PC-3 (cell line): ENCODE measurements at regions not wholly inside any gene's neighbourhood (a gene's known extent, or its start where the extent isn't known, plus 50 kb on each side); places are given as distances from the start of the nearest gene placed in this dataset.

Source experiments
- EZH2 ChIP-seq: fragments of 300-600 bp; sonication (generic); IDR thresholded peaks from one replicate; pipeline ENCODE4 v1.6.1; 2017; ENCODE audit warnings: antibody characterized with exemption, mild to moderate bottlenecking, low read length; ENCODE audit not compliant: unreplicated experiment
- TF ChIP-seq, protein P1 (sequence below): fragments of 300-600 bp; sonication (generic); conservative IDR thresholded peaks from 2 replicates; pipeline ENCODE4 v1.5.1; 2017; ENCODE audit warnings: antibody characterized with exemption, low read depth, mild to moderate bottlenecking, low read length

DNA sequence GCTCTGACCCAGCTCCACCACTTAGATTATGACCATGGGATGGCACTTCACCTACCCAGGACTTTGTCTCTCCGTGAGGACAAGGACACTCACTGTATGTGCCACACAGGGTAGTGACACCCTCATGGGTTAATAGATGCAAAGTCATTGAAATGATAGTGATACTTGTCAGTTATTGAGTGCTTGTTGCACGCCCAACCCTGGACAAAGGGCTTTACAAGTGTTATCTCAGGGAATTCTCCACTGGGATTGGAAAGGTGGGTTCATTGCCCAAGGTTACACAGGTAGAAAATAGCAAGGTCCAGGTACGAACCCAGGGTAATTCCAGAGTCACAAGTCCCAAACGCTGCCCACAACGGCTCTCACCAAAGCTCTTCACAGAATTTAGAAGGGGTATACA lies 158.2 kb downstream of the TRIM29 start:
- TF ChIP-seq EZH2, result no peak
- TF ChIP-seq, protein P1, sequence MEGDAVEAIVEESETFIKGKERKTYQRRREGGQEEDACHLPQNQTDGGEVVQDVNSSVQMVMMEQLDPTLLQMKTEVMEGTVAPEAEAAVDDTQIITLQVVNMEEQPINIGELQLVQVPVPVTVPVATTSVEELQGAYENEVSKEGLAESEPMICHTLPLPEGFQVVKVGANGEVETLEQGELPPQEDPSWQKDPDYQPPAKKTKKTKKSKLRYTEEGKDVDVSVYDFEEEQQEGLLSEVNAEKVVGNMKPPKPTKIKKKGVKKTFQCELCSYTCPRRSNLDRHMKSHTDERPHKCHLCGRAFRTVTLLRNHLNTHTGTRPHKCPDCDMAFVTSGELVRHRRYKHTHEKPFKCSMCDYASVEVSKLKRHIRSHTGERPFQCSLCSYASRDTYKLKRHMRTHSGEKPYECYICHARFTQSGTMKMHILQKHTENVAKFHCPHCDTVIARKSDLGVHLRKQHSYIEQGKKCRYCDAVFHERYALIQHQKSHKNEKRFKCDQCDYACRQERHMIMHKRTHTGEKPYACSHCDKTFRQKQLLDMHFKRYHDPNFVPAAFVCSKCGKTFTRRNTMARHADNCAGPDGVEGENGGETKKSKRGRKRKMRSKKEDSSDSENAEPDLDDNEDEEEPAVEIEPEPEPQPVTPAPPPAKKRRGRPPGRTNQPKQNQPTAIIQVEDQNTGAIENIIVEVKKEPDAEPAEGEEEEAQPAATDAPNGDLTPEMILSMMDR, result no peak
